Mesendoderm (in vitro differentiated cells): ENCODE measurements at regions not wholly inside any gene's neighbourhood (a gene's known extent, or its start where the extent isn't known, plus 50 kb on each side); places are given as distances from the start of the nearest gene placed in this dataset.

Experiments
- DNase-seq: peaks from one replicate; pipeline ENCODE4 v3.0.0; 2013
- H2AK5ac ChIP-seq: 2 replicates; pipeline ENCODE4 v1.6.1; 2013; ENCODE audit warnings: low read length, inconsistent platforms
- H2BK120ac ChIP-seq: 2 replicates; pipeline ENCODE4 v1.6.1; 2013; ENCODE audit warnings: low read depth, mild to moderate bottlenecking, low read length, moderate library complexity, mixed read lengths
- H2BK15ac ChIP-seq: replicated peaks from 2 replicates; pipeline ENCODE4 v1.6.1; 2013; ENCODE audit warnings: low read depth, mild to moderate bottlenecking, moderate library complexity
- H2BK5ac ChIP-seq: 2 replicates; pipeline ENCODE4 v1.6.1; 2013; ENCODE audit warnings: low read length, inconsistent platforms
- H3K18ac ChIP-seq: 2 replicates; pipeline ENCODE4 v1.6.1; 2013; ENCODE audit warnings: mild to moderate bottlenecking, low read length, mixed read lengths
- H3K23ac ChIP-seq: one replicate; pipeline ENCODE4 v1.6.1; 2013; ENCODE audit warnings: low read length
- H3K27ac ChIP-seq: 2 replicates; pipeline ENCODE4 v1.5.1; 2013; ENCODE audit warnings: low read depth, mild to moderate bottlenecking, inconsistent platforms, low read length, moderate library complexity
- H3K27me3 ChIP-seq: 2 replicates; pipeline ENCODE4 v1.6.1; 2013; ENCODE audit warnings: low read length, control low read depth, mild to moderate bottlenecking, inconsistent platforms; ENCODE audit not compliant: insufficient read depth, poor library complexity
- H3K36me3 ChIP-seq: 2 replicates; pipeline ENCODE4 v1.6.1; 2013; ENCODE audit warnings: low read length, inconsistent platforms; ENCODE audit not compliant: control insufficient read depth, insufficient read depth
- H3K4ac ChIP-seq: one replicate; pipeline ENCODE4 v1.6.1; 2013; ENCODE audit warnings: low read depth, mild to moderate bottlenecking, low read length, moderate library complexity
- H3K4me1 ChIP-seq: 2 replicates; pipeline ENCODE4 v1.6.1; 2013; ENCODE audit warnings: low read depth, low read length, inconsistent platforms; ENCODE audit not compliant: control insufficient read depth
- H3K4me2 ChIP-seq: 2 replicates; pipeline ENCODE4 v1.6.1; 2013; ENCODE audit warnings: low read length
- H3K4me3 ChIP-seq: 2 replicates; pipeline ENCODE4 v1.5.1; 2013; ENCODE audit warnings: mild to moderate bottlenecking, low read length
- H3K56ac ChIP-seq: one replicate; pipeline ENCODE4 v1.6.1; 2013; ENCODE audit warnings: low read length
- H3K79me1 ChIP-seq: 2 replicates; pipeline ENCODE4 v1.6.1; 2013; ENCODE audit warnings: low read length, inconsistent platforms
- H3K79me2 ChIP-seq: 2 replicates; pipeline ENCODE4 v1.6.1; 2013; ENCODE audit warnings: mild to moderate bottlenecking, low read length; ENCODE audit not compliant: control insufficient read depth, insufficient read depth
- H3K9ac ChIP-seq: 2 replicates; pipeline ENCODE4 v1.6.1; 2013; ENCODE audit warnings: low read length, inconsistent platforms
- H4K5ac ChIP-seq: one replicate; pipeline ENCODE4 v1.6.1; 2013; ENCODE audit warnings: low read length
- H4K8ac ChIP-seq: one replicate; pipeline ENCODE4 v1.6.1; 2013; ENCODE audit warnings: low read depth, mild to moderate bottlenecking, control low read depth, low read length, moderate library complexity
- WGBS: extraction: QIAGEN DNeasy Blood & Tissue Kit; methylation state at CpG from one replicate; pipeline ENCODE4 v1.1.7; 2013; ENCODE audit warnings: low lambda C conversion rate, missing lambda C conversion rate; ENCODE audit not compliant: insufficient coverage; ENCODE audit errors: extremely low coverage; 5-methylcytosine and 5-hydroxymethylcytosine counted together

DNA sequence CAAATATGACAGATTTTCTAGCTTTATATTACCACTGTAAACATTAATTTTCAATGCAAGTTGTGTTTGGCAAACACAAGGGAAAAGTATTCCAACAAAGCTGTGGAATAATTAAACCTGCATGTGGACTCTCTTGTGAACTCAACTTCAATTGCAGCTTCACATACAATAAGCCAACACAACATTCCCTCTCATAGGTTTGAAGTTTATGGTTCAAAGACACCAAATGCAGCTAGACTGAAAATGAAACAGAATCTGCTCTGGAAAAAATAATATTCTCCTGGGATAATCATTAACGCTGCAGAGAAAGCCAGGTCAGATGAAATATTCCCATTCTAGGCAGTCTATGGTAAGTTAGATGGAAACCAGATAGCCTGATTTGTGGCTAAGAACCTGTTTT lies 105.8 kb upstream of the VIPR2 start:
- WGBS, result no CpG with 5 or more reads among the region's 1 CpG
- DNase-seq, result no peak
- Histone ChIP-seq H2BK120ac (no peak overlapping the region), H3K4ac (no peak overlapping the region), H3K9ac (no peak overlapping the region), H3K18ac (no peak overlapping the region), H4K8ac (no peak overlapping the region), H3K27ac (no peak overlapping the region), H4K5ac (no peak overlapping the region), H3K56ac (no peak overlapping the region), H3K27me3 (no peaks in the 10 kb centered on the region), H3K79me1 (no peaks in the 10 kb centered on the region), H2BK5ac (no peak overlapping the region), H3K4me2 (no peak overlapping the region), H3K4me1 (no peaks in the 10 kb centered on the region), H3K4me3 (no peak overlapping the region), H2BK15ac (no peak overlapping the region), H3K23ac (no peak overlapping the region), H3K36me3 (no peaks in the 10 kb centered on the region), H2AK5ac (no peak overlapping the region), H3K79me2 (no peaks in the 10 kb centered on the region)

DNA sequence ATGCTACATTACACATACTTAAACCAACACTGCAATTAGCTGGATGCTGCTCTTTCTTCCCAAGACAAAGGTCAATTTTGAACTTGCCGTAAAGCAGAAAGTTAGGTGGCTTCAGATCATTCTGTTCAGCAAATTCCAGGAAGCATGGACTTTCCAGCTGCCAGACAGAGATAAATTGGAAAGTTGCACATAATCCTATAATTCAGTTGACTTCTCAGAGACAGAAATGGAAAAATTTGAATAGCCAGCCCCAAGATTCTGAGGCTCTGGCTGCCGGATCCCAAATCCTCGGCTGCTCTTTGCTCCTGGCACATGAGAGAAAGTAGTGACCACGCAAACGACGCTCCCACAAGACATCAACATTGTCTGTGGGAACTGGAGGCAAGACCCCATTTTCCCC lies 105.0 kb upstream of the VIPR2 start:
- Histone ChIP-seq H3K27ac (no peak overlapping the region), H3K79me1 (no peaks in the 10 kb centered on the region), H3K27me3 (no peaks in the 10 kb centered on the region), H2AK5ac (no peak overlapping the region), H3K18ac (no peak overlapping the region), H3K23ac (no peak overlapping the region), H2BK5ac (no peak overlapping the region), H3K4me3 (no peak overlapping the region), H3K56ac (no peak overlapping the region), H3K4ac (no peak overlapping the region), H4K5ac (no peak overlapping the region), H3K4me2 (no peak overlapping the region), H2BK15ac (no peak overlapping the region), H3K36me3 (no peaks in the 10 kb centered on the region), H3K79me2 (no peaks in the 10 kb centered on the region), H3K9ac (no peak overlapping the region), H3K4me1 (no peaks in the 10 kb centered on the region), H4K8ac (no peak overlapping the region), H2BK120ac (no peak overlapping the region)
- WGBS, result no CpG with 5 or more reads among the region's 6 CpGs
- DNase-seq, result no peak

DNA sequence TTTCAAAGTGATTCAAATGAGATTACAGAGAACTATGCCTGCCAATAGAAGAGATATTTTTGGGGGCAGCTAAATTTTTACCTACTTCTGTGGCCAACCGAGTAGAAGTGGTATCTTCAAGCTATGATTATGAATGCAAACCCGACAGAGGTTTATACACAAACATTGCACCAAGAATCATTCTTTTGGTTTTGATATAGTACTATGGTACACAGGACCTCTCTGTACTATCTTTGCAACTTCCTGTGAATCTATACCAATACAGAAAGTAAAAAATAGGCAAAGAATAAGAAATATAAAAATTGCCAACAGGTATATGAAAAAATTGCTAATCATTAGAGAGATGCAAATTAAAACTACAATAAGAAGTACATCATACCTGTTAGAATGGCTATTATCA lies 103.2 kb upstream of the VIPR2 start:
- H3K9ac ChIP-seq, result no peak overlapping the region
- no peak for DNase-seq
- H4K8ac ChIP-seq, result no peak overlapping the region
- no peaks in the 10 kb centered on the region for H3K4me1 ChIP-seq
- no peaks in the 10 kb centered on the region for H3K79me2 ChIP-seq
- H3K27ac ChIP-seq, result no peak overlapping the region
- no peak overlapping the region for H2BK15ac ChIP-seq
- H3K27me3 ChIP-seq, result no peaks in the 10 kb centered on the region
- no peak overlapping the region for H2BK5ac ChIP-seq
- no peak overlapping the region for H3K4me3 ChIP-seq
- H4K5ac ChIP-seq, result no peak overlapping the region
- no peaks in the 10 kb centered on the region for H3K79me1 ChIP-seq
- H3K4ac ChIP-seq, result no peak overlapping the region
- no CpG with 5 or more reads among the region's 2 CpGs for WGBS
- H3K56ac ChIP-seq, result no peak overlapping the region
- H3K18ac ChIP-seq, result no peak overlapping the region
- no peak overlapping the region for H3K4me2 ChIP-seq
- no peak overlapping the region for H2AK5ac ChIP-seq
- no peak overlapping the region for H2BK120ac ChIP-seq
- H3K36me3 ChIP-seq, result no peaks in the 10 kb centered on the region
- H3K23ac ChIP-seq, result no peak overlapping the region

DNA sequence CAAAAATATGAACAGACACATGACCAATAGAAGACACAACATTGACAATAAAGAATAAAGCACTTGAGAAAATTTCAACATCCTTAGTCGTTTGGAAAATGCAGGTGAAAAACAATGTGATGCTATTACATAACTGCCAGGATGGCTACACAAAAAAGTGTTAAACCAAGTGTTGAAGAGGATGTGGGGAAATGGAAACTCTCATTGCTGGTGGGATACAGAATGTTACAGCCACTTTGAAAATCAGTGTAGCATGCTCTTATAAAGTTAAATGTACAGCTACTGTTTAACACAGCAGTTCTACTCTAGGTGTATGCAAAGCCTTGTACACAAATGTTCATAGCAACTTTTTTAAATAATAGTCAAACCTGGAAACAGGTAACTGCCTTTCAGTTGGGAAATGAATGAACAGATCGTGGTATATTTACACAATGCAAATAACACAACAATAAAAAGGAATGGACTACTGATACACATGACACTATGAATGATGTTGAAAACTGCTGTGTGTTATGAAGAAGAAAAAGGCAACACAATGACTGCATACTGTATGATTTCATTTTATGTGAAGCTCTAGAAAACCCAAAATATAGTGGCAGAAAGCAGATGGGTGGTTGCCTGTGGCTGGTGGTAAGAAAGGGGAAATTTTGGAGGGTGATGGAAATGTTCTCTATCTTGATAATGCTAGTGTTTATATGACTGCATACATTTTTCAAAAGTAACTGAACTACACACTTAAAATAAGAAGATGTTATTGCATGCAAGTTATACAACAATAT lies 102.2 kb upstream of the VIPR2 start:
- H3K27me3 ChIP-seq, result no peaks in the 10 kb centered on the region
- H3K4me1 ChIP-seq, result no peaks in the 10 kb centered on the region
- no peak overlapping the region for H3K18ac ChIP-seq
- no peak overlapping the region for H3K4me3 ChIP-seq
- no peak overlapping the region for H3K56ac ChIP-seq
- no peak overlapping the region for H2AK5ac ChIP-seq
- no peaks in the 10 kb centered on the region for H3K79me1 ChIP-seq
- DNase-seq, result no peak
- H2BK15ac ChIP-seq, result no peak overlapping the region
- no peak overlapping the region for H3K4me2 ChIP-seq
- no peak overlapping the region for H3K4ac ChIP-seq
- H2BK5ac ChIP-seq, result no peak overlapping the region
- H3K23ac ChIP-seq, result no peak overlapping the region
- H2BK120ac ChIP-seq, result no peak overlapping the region
- no peak overlapping the region for H4K8ac ChIP-seq
- H3K27ac ChIP-seq, result no peak overlapping the region
- H4K5ac ChIP-seq, result no peak overlapping the region
- H3K9ac ChIP-seq, result no peak overlapping the region
- no peaks in the 10 kb centered on the region for H3K79me2 ChIP-seq
- WGBS, result no CpG with 5 or more reads among the region's 2 CpGs
- H3K36me3 ChIP-seq, result no peaks in the 10 kb centered on the region

DNA sequence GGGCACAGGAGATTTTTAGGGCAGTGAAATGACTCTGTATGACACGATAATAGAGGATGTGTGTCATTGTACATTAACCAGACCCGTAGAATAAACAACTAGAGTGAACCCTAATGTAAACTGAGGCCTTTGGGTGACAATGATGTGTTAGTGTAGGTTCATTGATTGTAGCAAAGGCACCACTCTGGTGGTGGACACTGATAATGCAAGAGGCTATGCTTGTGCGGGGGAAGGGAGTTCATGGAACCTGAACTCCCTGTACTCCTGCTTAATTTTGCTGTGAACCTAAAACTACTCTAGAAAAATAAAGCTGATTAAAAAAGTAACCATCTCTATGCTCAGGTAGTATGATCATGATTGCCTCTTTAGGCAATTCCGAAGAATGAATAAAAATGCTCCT lies 96.3 kb upstream of the VIPR2 start:
- WGBS, result no CpG with 5 or more reads among the region's 4 CpGs
- DNase-seq, result no peak
- no peak overlapping the region for H2BK120ac ChIP-seq
- H3K36me3 ChIP-seq, result no peaks in the 10 kb centered on the region
- no peaks in the 10 kb centered on the region for H3K79me2 ChIP-seq
- H3K4me2 ChIP-seq, result no peak overlapping the region
- H2AK5ac ChIP-seq, result no peak overlapping the region
- H3K79me1 ChIP-seq, result no peaks in the 10 kb centered on the region
- no peaks in the 10 kb centered on the region for H3K4me1 ChIP-seq
- no peak overlapping the region for H3K4ac ChIP-seq
- no peak overlapping the region for H3K18ac ChIP-seq
- H3K27me3 ChIP-seq, result no peaks in the 10 kb centered on the region
- no peak overlapping the region for H3K23ac ChIP-seq
- no peak overlapping the region for H4K8ac ChIP-seq
- H4K5ac ChIP-seq, result no peak overlapping the region
- H3K27ac ChIP-seq, result no peak overlapping the region
- no peak overlapping the region for H3K9ac ChIP-seq
- no peak overlapping the region for H2BK15ac ChIP-seq
- H2BK5ac ChIP-seq, result no peak overlapping the region
- no peak overlapping the region for H3K4me3 ChIP-seq
- no peak overlapping the region for H3K56ac ChIP-seq

DNA sequence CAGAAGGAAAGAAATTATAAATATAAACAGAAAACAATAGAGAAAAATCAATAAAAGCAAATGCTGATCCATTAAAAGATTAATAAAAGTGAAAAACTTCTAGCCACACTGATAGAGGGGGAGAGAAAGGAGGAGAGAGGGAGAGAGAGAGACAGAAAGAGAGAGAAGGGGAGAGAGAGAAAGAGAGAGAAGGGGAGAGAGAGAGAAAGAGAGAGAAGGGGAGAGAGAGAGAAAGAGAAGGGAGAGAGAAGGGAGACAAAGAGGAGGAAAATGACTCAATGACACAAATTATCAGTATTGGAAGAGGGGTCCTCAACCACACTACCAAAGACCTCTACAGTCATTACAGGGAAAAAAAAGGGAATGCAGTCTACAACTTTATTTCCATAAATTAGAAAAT lies 94.4 kb upstream of the VIPR2 start:
- no peak overlapping the region for H2AK5ac ChIP-seq
- H3K27me3 ChIP-seq, result no peaks in the 10 kb centered on the region
- H3K4me2 ChIP-seq, result no peak overlapping the region
- no peaks in the 10 kb centered on the region for H3K79me2 ChIP-seq
- no peaks in the 10 kb centered on the region for H3K4me1 ChIP-seq
- no peak overlapping the region for H3K18ac ChIP-seq
- H3K36me3 ChIP-seq, result no peaks in the 10 kb centered on the region
- no peaks in the 10 kb centered on the region for H3K79me1 ChIP-seq
- H4K8ac ChIP-seq, result no peak overlapping the region
- no peak overlapping the region for H2BK120ac ChIP-seq
- DNase-seq, result no peak
- H2BK5ac ChIP-seq, result no peak overlapping the region
- H4K5ac ChIP-seq, result no peak overlapping the region
- no peak overlapping the region for H3K4ac ChIP-seq
- H3K9ac ChIP-seq, result no peak overlapping the region
- no peak overlapping the region for H3K4me3 ChIP-seq
- H2BK15ac ChIP-seq, result no peak overlapping the region
- no peak overlapping the region for H3K56ac ChIP-seq
- no peak overlapping the region for H3K23ac ChIP-seq
- H3K27ac ChIP-seq, result no peak overlapping the region
